ENCODE measurements at regions not wholly inside any gene's neighbourhood (a gene's known extent, or its start where the extent isn't known, plus 50 kb on each side); places are given as distances from the start of the nearest gene placed in this dataset.

- TF ChIP-seq, protein P1, sequence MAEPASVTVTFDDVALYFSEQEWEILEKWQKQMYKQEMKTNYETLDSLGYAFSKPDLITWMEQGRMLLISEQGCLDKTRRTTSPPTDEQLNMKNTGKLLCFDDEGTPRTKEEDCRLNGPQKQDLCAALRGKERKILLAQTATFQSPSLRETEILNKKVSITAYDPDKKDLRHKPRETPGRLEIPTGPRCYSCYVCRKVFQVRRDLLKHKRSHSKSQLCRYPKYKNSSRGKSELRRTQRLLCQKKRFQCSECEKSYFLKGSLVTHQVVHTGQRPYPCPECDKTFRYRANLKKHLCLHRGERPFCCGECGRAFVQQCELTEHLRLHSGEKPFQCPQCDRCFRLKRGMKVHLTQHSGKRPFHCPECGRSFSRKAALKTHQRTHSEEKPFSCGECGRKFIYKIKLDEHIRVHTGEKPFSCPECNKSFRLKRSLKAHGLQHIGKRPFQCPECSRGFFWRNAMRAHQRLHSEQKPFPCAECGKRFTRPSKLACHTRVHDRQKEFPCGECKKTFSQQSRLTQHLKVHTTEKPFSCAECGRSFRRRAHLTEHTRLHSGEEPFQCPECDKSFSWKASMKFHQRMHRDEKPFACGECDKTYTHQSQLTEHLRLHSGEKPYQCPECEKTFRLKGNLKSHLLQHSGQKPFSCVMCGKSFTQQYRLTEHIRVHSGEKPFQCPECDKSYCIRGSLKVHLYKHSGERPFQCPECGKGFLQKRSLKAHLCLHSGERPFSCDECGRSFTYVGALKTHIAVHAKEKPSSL (CRISPR knock-in tag; conservative IDR thresholded peaks at IDR 0.05) = no peak
- no peak for TF ChIP-seq GTF2I (CRISPR knock-in tag; conservative IDR thresholded peaks at IDR 0.05)
- TF ChIP-seq E2F5 (CRISPR knock-in tag; IDR thresholded peaks at IDR 0.05) = no peak
- TF ChIP-seq ETV6 (CRISPR knock-in tag; IDR thresholded peaks at IDR 0.05) = no peak
- TF ChIP-seq HMGA2 (CRISPR knock-in tag; IDR thresholded peaks at IDR 0.05) = no peak
- TF ChIP-seq PREB (CRISPR knock-in tag; IDR thresholded peaks at IDR 0.05; ENCODE audit: borderline replicate concordance) = no peak
These were observed 61.7 kb downstream of the PLEKHG1 start (continued) for GRCh38 chr6:150661216-150662007.

DNA sequence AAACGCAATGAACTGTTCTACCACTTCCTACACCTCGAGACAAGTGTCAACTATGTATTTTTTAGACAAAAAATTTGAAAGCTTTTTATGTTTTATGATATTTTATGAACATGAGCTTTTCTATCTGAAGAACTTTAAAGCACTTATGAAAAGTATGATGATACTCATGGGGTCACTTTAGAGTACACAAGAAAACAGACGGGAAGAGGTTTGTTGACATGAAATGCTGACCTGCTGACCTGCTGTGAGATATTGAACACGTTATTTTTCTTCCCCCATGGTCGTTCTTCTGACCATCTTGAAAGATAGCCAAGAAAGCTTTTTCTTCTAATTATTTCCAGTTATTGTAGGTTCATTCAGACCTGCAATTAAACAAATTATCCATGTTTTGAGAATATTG lies 63.1 kb downstream of the PLEKHG1 start:
- CTCF ChIA-PET = interaction anchor here (0.7 to 0.8 kb wide), 2 partner anchors 13 to 23 kb away, joined by 3 to 4 read pairs; no protein-coding TSS in a partner anchor
- no peaks in the 10 kb centered on the region for H3K36me3 Mint-ChIP-seq
- H3K27ac Mint-ChIP-seq = no peak overlapping the region
- no peak for ATAC-seq
- no peak for DNase-seq (ENCODE audit: low spot score)
- H3K4me3 Mint-ChIP-seq = no peak overlapping the region
- H3K27me3 Mint-ChIP-seq (ENCODE audit: low read depth) = no peaks in the 10 kb centered on the region
- H3K9me3 Mint-ChIP-seq = no peaks in the 10 kb centered on the region
- POLR2A ChIA-PET = no interaction called here
- TF ChIP-seq, protein P2, sequence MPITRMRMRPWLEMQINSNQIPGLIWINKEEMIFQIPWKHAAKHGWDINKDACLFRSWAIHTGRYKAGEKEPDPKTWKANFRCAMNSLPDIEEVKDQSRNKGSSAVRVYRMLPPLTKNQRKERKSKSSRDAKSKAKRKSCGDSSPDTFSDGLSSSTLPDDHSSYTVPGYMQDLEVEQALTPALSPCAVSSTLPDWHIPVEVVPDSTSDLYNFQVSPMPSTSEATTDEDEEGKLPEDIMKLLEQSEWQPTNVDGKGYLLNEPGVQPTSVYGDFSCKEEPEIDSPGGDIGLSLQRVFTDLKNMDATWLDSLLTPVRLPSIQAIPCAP (CRISPR knock-in tag; IDR thresholded peaks at IDR 0.05) = no peak
- no peak for TF ChIP-seq SMAD3 (CRISPR knock-in tag; IDR thresholded peaks at IDR 0.05; ENCODE audit: borderline replicate concordance)
- no peak for TF ChIP-seq ZNF121 (CRISPR knock-in tag; IDR thresholded peaks at IDR 0.05)
- no peak for TF ChIP-seq MLX (CRISPR knock-in tag; IDR thresholded peaks at IDR 0.05)
- TF ChIP-seq JUN (CRISPR knock-in tag; IDR thresholded peaks at IDR 0.05) = no peak
- TF ChIP-seq, protein P3, sequence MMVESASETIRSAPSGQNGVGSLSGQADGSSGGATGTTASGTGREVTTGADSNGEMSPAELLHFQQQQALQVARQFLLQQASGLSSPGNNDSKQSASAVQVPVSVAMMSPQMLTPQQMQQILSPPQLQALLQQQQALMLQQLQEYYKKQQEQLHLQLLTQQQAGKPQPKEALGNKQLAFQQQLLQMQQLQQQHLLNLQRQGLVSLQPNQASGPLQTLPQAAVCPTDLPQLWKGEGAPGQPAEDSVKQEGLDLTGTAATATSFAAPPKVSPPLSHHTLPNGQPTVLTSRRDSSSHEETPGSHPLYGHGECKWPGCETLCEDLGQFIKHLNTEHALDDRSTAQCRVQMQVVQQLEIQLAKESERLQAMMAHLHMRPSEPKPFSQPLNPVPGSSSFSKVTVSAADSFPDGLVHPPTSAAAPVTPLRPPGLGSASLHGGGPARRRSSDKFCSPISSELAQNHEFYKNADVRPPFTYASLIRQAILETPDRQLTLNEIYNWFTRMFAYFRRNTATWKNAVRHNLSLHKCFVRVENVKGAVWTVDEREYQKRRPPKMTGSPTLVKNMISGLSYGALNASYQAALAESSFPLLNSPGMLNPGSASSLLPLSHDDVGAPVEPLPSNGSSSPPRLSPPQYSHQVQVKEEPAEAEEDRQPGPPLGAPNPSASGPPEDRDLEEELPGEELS (CRISPR knock-in tag; IDR thresholded peaks at IDR 0.05) = no peak
- no peak for TF ChIP-seq ZNF263 (CRISPR knock-in tag; IDR thresholded peaks at IDR 0.05; ENCODE audit: low read depth)
- TF ChIP-seq FOXJ3 (CRISPR knock-in tag; IDR thresholded peaks at IDR 0.05; ENCODE audit: borderline replicate concordance) = no peak
- TF ChIP-seq, protein P4, sequence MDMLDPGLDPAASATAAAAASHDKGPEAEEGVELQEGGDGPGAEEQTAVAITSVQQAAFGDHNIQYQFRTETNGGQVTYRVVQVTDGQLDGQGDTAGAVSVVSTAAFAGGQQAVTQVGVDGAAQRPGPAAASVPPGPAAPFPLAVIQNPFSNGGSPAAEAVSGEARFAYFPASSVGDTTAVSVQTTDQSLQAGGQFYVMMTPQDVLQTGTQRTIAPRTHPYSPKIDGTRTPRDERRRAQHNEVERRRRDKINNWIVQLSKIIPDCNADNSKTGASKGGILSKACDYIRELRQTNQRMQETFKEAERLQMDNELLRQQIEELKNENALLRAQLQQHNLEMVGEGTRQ (CRISPR knock-in tag; IDR thresholded peaks at IDR 0.05) = no peak
- TF ChIP-seq ZSCAN18 (CRISPR knock-in tag; IDR thresholded peaks at IDR 0.05) = no peak
- H3K4me1 Mint-ChIP-seq = no peaks in the 10 kb centered on the region
